Lower leg skin (tissue), 3 donors: ENCODE measurements at regions not wholly inside any gene's neighbourhood (a gene's known extent, or its start where the extent isn't known, plus 50 kb on each side); places are given as distances from the start of the nearest gene placed in this dataset.

Experiments used
- POLR2A ChIP-seq, 2 donors: fragments of 450-650 bp; IDR thresholded peaks; one replicate each; pipeline ENCODE4 v1.6.1; 2016 to 2017; ENCODE audit warnings: antibody characterized with exemption in 2 of 2, mild to moderate bottlenecking in 1 of 2, moderate library complexity in 1 of 2
- TF ChIP-seq, protein P1 (sequence below), 3 donors: fragments of 450-650 bp; IDR thresholded peaks; one replicate each; pipeline ENCODE4 v1.5.1; 2016; ENCODE audit warnings: antibody characterized with exemption in 3 of 3, mild to moderate bottlenecking in 3 of 3, moderate library complexity in 2 of 3

DNA sequence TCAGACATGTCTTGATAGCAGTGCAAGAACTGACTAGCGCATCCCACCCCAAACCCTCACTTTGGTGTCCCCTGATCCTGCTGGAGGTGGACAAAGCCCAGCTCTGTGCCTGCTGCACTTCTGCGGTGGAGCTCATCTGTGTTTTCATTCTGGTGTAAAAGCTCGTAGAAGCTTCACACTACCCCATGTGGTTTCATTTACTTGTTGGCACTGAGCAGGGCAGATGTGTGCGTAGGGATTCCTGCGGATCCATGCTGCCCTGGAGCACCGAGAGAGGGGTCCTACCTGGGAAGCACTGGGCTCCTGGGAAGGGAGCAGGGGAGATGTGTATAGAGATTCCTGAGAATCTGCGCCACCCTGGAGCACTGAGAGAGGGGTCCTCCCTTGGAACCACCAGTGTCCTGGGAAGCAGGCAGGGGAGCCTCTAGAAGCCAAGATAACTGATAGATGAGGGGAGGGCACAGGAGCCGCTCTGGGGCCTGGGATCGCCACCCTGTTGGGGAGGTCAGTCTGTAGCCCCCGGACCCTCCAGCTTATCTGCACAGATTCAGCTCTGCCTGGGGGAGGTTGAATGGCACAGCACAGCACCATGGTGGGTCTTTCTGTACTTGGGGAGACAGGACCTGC is 106.9 kb upstream of the OTOS start:
- TF ChIP-seq, protein P1, sequence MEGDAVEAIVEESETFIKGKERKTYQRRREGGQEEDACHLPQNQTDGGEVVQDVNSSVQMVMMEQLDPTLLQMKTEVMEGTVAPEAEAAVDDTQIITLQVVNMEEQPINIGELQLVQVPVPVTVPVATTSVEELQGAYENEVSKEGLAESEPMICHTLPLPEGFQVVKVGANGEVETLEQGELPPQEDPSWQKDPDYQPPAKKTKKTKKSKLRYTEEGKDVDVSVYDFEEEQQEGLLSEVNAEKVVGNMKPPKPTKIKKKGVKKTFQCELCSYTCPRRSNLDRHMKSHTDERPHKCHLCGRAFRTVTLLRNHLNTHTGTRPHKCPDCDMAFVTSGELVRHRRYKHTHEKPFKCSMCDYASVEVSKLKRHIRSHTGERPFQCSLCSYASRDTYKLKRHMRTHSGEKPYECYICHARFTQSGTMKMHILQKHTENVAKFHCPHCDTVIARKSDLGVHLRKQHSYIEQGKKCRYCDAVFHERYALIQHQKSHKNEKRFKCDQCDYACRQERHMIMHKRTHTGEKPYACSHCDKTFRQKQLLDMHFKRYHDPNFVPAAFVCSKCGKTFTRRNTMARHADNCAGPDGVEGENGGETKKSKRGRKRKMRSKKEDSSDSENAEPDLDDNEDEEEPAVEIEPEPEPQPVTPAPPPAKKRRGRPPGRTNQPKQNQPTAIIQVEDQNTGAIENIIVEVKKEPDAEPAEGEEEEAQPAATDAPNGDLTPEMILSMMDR (IDR thresholded peaks at IDR 0.05) = no peak
- TF ChIP-seq POLR2A (IDR thresholded peaks at IDR 0.05) = no peak
